SKM-1 treated with dmso at 0.1 percent for 144 hours (cell line): ENCODE measurements at regions not wholly inside any gene's neighbourhood (a gene's known extent, or its start where the extent isn't known, plus 50 kb on each side); places are given as distances from the start of the nearest gene placed in this dataset.
A peak's percentile ranks its signal among the peaks of the same experiment; 100 is the strongest.
"Not testable (repeated sequence)": the region's sequence is repeated elsewhere in the genome, so short reads cannot be mapped to it uniquely, and the experiment has no call there.

Source experiments
- DNase-seq: peaks from one replicate; lab custom pipeline; 2025; ENCODE audit not compliant: unreplicated experiment; lab: John Stamatoyannopoulos, UW

DNA sequence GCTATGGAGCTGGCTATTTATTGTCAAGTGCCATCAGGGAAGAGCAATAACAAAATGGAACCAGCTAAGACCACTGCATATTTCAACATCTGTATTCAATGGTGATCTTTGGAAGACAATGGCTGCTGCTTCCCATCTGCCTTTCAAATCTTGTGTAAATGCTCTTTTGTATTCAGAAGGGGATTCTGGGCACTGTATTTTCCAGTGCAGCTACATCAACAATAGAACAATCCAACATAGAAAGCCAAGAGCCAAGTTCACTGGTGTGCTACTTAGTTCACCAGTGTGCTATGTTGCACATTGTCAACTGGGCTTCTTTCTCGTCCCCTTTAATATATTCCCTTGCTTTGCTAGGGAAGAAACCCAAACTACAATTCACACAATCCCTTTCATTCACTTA lies 128.8 kb upstream of the OR4E1 start:
- no peak for DNase-seq

GRCh38 chr14:21796916-21797315 lies 123.3 kb upstream of the OR4E1 start:
- DNase-seq: no peak

GRCh38 chr14:21795456-21795855 lies 121.8 kb upstream of the OR4E1 start:
- no peak for DNase-seq

DNA sequence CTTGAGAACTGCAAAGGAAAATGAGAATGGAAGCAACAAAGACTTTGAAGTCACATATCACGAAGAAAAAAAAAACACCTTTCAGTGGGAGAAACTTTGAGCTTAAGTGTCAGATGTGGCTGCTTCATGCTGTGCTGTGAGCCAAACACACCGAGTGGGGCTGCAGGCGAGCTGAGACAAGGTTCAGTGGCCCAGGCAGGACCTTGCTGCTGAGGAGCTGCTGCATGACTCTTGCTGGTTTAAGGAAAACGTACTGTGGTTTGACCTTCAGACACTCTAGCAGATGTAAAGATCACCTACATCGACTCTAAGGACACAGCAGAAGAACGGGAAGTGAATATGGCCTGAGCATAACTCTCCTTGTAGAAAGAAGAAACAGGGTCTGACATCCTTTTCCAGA lies 118.1 kb upstream of the OR4E1 start:
- no peak for DNase-seq

- DNase-seq: not testable (repeated sequence)
These were observed 115.1 kb upstream of the OR4E1 start for GRCh38 chr14:21788687-21789086.

DNA sequence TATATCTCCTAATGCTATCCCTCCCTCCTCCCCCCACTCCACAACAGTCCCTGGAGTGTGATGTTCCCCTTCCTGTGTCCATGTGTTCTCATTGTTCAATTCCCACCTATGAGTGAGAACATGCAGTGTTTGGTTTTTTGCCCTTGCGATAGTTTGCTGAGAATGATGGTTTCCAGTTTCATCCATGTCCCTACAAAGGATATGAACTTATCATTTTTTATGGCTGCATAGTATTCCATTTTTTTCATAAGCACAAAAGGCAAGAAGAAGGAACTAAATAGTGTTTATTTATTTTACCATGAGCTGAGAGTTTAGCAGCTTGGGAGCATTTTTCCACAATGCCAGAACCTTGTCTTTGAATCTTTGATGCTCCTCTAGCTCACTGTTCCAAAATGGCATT lies 113.6 kb upstream of the OR4E1 start:
- not testable (repeated sequence) for DNase-seq

DNA sequence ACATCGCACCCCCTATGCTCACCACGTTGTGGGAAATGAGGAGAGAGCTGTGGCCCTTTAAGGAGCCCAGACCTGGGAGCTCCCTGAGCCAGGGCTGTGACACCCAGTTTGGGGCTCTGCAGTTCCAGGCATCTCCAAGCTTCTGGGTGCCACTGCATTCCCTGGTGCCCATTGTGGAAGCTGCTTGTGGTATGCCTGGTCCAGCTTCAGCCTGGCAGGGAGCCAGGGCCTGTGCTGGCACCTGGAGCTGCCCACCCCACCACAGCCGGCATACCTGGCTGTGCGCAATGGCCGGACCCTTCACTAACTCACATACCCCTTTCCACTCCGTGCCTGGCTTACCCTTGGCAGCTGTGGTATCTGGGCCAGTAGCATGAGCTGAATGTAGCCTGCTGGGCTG lies 107.9 kb upstream of the OR4E1 start:
- no peak for DNase-seq

- no peak for DNase-seq
These were observed 106.9 kb upstream of the OR4E1 start for GRCh38 chr14:21780429-21781084.

DNA sequence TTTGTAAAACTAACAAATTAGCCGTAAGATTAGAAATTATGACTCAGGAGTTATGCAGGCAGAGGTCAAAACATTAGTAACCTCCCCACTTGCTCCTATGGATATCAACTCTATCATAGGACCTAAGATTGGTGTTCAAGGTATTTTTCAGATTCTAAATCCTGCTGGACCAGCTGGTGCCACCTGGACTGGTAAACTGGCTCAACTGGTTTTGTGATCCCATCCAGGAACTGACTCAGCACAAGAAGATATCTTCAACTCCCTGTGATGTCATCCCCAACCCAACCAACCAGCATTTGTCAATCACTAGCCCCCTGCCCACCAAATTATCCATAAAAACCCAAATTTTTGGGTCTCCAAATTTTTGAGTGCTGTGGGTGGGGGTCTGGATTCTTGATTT lies 98.1 kb upstream of the OR4E1 start:
- DNase-seq: no peak

DNA sequence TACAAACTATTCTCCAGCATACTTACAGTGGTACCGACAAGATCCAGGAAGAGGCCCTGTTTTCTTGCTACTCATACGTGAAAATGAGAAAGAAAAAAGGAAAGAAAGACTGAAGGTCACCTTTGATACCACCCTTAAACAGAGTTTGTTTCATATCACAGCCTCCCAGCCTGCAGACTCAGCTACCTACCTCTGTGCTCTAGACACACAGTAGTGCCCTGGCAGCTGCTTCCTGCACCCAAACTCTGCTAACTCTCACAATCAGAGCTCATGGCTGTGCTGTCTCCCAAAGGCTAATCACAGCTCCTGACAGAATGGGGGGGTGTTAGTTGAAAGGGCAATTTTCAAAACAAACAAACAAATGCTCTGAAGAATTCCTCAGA lies 95.2 kb upstream of the OR4E1 start:
- DNase-seq: no peak

DNA sequence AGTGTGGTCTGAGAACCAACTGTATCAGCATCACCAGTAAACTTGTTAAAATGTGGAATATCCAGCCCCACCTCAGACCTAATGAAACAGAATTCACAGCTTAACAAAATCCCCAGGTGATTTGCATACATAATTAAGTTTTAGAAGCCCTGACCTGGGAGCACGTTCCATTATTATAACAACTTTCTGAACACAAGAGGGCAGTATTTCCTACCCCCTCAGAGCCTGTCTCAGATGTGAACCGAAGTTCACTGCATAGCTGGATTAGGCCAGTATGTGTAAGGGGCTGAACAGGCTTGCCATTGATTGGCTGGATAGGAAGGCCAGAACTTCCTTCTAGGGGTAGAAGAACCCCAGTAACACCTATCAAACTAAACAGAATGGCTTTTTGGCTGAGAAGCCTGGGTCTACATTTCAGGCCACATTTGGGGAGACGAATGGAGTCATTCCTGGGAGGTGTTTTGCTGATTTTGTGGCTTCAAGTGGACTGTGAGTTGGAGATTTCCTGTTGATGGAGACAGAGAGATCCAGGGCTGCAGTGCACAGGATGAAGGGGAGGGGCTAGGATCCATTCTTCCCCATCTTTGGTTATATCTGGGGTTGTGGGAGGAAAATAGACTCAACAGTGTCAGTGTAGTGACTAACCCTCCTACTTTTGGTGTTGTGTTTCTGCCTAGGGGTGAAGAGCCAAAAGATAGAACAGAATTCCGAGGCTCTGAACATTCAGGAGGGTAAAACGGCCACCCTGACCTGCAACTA lies 94.7 kb upstream of the OR4E1 start:
- no peak for DNase-seq

DNA sequence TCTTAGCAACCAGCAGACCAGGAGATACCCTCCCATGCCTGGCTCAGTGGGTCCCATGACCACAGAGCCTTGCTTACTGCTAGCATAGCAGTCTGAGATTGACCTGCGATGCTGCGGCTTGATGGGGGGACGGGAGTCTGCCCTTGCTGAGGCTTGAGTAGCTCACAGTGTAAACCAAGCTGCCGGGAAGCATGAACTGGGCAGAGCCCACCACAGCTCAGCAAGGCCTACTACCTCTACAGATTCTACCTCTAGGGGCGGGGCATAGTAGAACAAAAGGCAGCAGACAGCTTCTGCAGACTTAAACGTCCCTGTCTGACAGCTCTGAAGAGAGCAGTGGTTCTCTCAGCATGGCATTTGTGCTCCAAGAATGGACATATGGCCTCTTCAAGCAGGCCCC lies 86.7 kb upstream of the OR4E1 start:
- not testable (repeated sequence) for DNase-seq

- DNase-seq: no peak
These were observed 75.8 kb upstream of the OR4E1 start for GRCh38 chr14:21749306-21749868.

DNA sequence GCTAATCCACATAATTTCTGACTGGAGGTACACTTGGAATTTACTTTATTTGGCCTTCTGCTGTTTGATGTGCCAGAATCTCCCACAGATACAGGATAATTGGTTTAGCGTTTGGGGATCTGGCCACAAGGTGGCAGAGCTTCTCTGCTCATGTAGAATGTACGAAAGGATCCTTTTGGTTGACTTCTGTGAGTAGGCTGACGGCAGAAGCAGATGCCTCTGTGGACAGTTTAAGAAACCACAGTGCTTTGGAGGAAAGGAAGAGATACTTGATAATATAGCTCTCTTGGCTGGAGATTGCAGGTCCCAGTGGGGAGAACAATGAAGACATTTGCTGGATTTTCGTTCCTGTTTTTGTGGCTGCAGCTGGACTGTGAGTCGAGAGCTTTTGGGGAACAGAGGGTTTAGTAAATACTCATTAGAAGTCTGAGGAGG lies 75.3 kb upstream of the OR4E1 start:
- peak; percentile 49 for DNase-seq

- no peak for DNase-seq
These were observed 62.2 kb upstream of the OR4E1 start for GRCh38 chr14:21735639-21736307.

GRCh38 chr14:21735200-21735599 lies 61.6 kb upstream of the OR4E1 start:
- DNase-seq: no peak

GRCh38 chr14:21734457-21735074 lies 60.9 kb upstream of the OR4E1 start:
- DNase-seq: peak; percentile 15

GRCh38 chr14:21729703-21730233 lies 56.1 kb upstream of the OR4E1 start:
- no peak for DNase-seq

DNA sequence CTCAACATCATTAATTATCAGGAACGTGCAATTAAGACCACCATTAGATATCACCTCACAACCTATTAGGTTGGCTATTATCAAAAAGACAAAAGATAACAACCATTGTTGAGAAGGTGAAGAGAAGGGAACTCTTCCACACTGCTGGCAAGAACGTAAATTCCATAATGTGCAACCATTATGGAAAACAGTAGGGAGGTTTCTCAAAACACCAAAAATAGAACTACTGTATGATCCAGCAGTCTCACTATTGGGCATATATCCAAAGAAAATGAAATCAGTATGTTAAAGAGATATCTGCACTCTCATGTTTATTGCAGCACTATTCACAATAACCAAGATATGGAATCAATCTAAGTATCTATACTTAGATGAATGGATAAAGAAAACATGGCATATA lies 51.6 kb upstream of the OR4E1 start:
- no peak for DNase-seq

- no peak for DNase-seq
These were observed 50.7 kb upstream of the OR4E1 start for GRCh38 chr14:21724090-21724973.
